GM19467 (cell line): ENCODE measurements at regions not wholly inside any gene's neighbourhood (a gene's known extent, or its start where the extent isn't known, plus 50 kb on each side); places are given as distances from the start of the nearest gene placed in this dataset.
"Not testable (repeated sequence)": the region's sequence is repeated elsewhere in the genome, so short reads cannot be mapped to it uniquely, and the experiment has no call there.

Experiments used
- ATAC-seq: cut with Tn5 transposase; IDR thresholded peaks from one replicate; pipeline ENCODE4 v1.9.1; 2021; ENCODE audit warnings: mild to moderate bottlenecking, moderate library complexity; ENCODE audit not compliant: unreplicated experiment

GRCh38 chr14:21940887-21941856 is 267.6 kb upstream of the OR4E1 start:
- ATAC-seq, result no peak

- no peak for ATAC-seq
These were observed 266.2 kb upstream of the OR4E1 start for GRCh38 chr14:21939836-21940235.

- no peak for ATAC-seq
These were observed 264.4 kb upstream of the OR4E1 start for GRCh38 chr14:21937996-21938395.

- no peak for ATAC-seq
These were observed 260.1 kb upstream of the OR4E1 start for GRCh38 chr14:21933681-21934080.

GRCh38 chr14:21924479-21924878 is 250.9 kb upstream of the OR4E1 start:
- peak; percentile 95 for ATAC-seq

GRCh38 chr14:21923820-21924219 is 250.2 kb upstream of the OR4E1 start:
- ATAC-seq, result no peak

GRCh38 chr14:21921453-21921852 is 247.8 kb upstream of the OR4E1 start:
- no peak for ATAC-seq

GRCh38 chr14:21917699-21918436 is 244.2 kb upstream of the OR4E1 start:
- ATAC-seq, result peak; percentile 65

GRCh38 chr14:21915826-21916225 is 242.2 kb upstream of the OR4E1 start:
- ATAC-seq, result no peak

GRCh38 chr14:21913759-21914158 is 240.1 kb upstream of the OR4E1 start:
- ATAC-seq, result no peak

GRCh38 chr14:21912367-21912766 is 238.7 kb upstream of the OR4E1 start:
- no peak for ATAC-seq

- no peak for ATAC-seq
These were observed 238.3 kb upstream of the OR4E1 start for GRCh38 chr14:21911877-21912276.

GRCh38 chr14:21910260-21910659 is 236.6 kb upstream of the OR4E1 start:
- no peak for ATAC-seq

- no peak for ATAC-seq
These were observed 229.1 kb upstream of the OR4E1 start for GRCh38 chr14:21902561-21903181.

GRCh38 chr14:21894898-21895194 is 221.2 kb upstream of the OR4E1 start:
- ATAC-seq, result not testable (repeated sequence)

GRCh38 chr14:21894003-21894897 is 220.6 kb upstream of the OR4E1 start:
- ATAC-seq, result no peak

- ATAC-seq, result no peak
These were observed 218.3 kb upstream of the OR4E1 start for GRCh38 chr14:21891921-21892320.

GRCh38 chr14:21884995-21885394 is 211.4 kb upstream of the OR4E1 start:
- no peak for ATAC-seq

- no peak for ATAC-seq
These were observed 208.6 kb upstream of the OR4E1 start for GRCh38 chr14:21882226-21882625.

GRCh38 chr14:21880918-21881317 is 207.3 kb upstream of the OR4E1 start:
- no peak for ATAC-seq

GRCh38 chr14:21875791-21876190 is 202.2 kb upstream of the OR4E1 start:
- no peak for ATAC-seq
